ENCODE measurements at regions not wholly inside any gene's neighbourhood (a gene's known extent, or its start where the extent isn't known, plus 50 kb on each side); places are given as distances from the start of the nearest gene placed in this dataset.

GRCh38 chr19:29396925-29397324 is 128.9 kb upstream of the VSTM2B start:
- DNase-seq (ENCODE audit: low spot score), result no peak

GRCh38 chr19:29397748-29398147 is 128.0 kb upstream of the VSTM2B start:
- DNase-seq (ENCODE audit: low spot score), result no peak

- no peak for DNase-seq (ENCODE audit: low spot score)
Measured at GRCh38 chr19:29399804-29400203, 126.0 kb upstream of the VSTM2B start.

GRCh38 chr19:29400917-29401711 is 124.7 kb upstream of the VSTM2B start:
- DNase-seq (ENCODE audit: low spot score), result no peak

GRCh38 chr19:29401712-29402421 is 123.9 kb upstream of the VSTM2B start:
- DNase-seq (ENCODE audit: low spot score), result no peak

- DNase-seq (ENCODE audit: low spot score), result no peak
Measured at GRCh38 chr19:29402563-29402962, 123.2 kb upstream of the VSTM2B start.

- DNase-seq (ENCODE audit: low spot score), result no peak
Measured at GRCh38 chr19:29404015-29404414, 121.8 kb upstream of the VSTM2B start.

- DNase-seq (ENCODE audit: low spot score), result no peak
Measured at GRCh38 chr19:29404951-29405727, 120.7 kb upstream of the VSTM2B start.

GRCh38 chr19:29405728-29405995 is 120.1 kb upstream of the VSTM2B start:
- DNase-seq (ENCODE audit: low spot score), result no peak

GRCh38 chr19:29409076-29409862 is 116.5 kb upstream of the VSTM2B start:
- no peak for DNase-seq (ENCODE audit: low spot score)

- no peak for DNase-seq (ENCODE audit: low spot score)
Measured at GRCh38 chr19:29410601-29411000, 115.2 kb upstream of the VSTM2B start.

GRCh38 chr19:29411113-29411581 is 114.6 kb upstream of the VSTM2B start:
- no peak for DNase-seq (ENCODE audit: low spot score)

- no peak for DNase-seq (ENCODE audit: low spot score)
Measured at GRCh38 chr19:29413435-29413834, 112.4 kb upstream of the VSTM2B start.

GRCh38 chr19:29415507-29415906 is 110.3 kb upstream of the VSTM2B start:
- no peak for DNase-seq (ENCODE audit: low spot score)

- no peak for DNase-seq (ENCODE audit: low spot score)
Measured at GRCh38 chr19:29417048-29417447, 108.7 kb upstream of the VSTM2B start.

- DNase-seq (ENCODE audit: low spot score), result no peak
Measured at GRCh38 chr19:29418201-29418600, 107.6 kb upstream of the VSTM2B start.

- no peak for DNase-seq (ENCODE audit: low spot score)
Measured at GRCh38 chr19:29420065-29420464, 105.7 kb upstream of the VSTM2B start.

GRCh38 chr19:29420482-29421195 is 105.2 kb upstream of the VSTM2B start:
- no peak for DNase-seq (ENCODE audit: low spot score)

- DNase-seq (ENCODE audit: low spot score), result no peak
Measured at GRCh38 chr19:29421196-29421545, 104.6 kb upstream of the VSTM2B start.

GRCh38 chr19:29422047-29422446 is 103.7 kb upstream of the VSTM2B start:
- DNase-seq (ENCODE audit: low spot score), result no peak

- no peak for DNase-seq (ENCODE audit: low spot score)
Measured at GRCh38 chr19:29422486-29423085, 103.2 kb upstream of the VSTM2B start.
